Amniotic epithelial cell (primary cell): ENCODE measurements at regions not wholly inside any gene's neighbourhood (a gene's known extent, or its start where the extent isn't known, plus 50 kb on each side); places are given as distances from the start of the nearest gene placed in this dataset.
A peak's percentile ranks its signal among the peaks of the same experiment; 100 is the strongest.

Source experiments
- DNase-seq: peaks from one replicate; pipeline ENCODE4 v3.0.0-alpha.2; 2010; ENCODE audit warnings: low read depth

DNA sequence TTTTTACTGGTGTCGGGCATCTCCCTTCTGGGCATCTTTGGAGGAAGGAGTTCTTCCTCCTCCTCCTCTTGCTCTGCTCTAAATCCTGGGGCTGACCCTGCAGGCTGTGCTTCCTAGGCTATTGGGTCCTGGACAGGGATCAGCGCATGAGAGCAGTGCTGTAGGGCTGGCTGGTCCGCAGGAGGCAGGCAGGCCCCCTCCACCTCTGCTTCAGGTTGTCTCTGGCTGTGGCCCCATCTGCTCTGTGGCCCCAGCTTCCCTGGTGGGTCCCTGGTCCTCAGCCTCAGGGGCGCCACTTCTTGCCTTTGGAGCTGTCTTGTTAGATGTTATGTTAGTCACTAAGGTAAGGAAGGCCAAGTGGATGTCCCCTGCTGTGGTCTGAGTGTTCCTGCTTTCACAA lies 237.3 kb upstream of the PITRM1 start:
- DNase-seq: no peak

DNA sequence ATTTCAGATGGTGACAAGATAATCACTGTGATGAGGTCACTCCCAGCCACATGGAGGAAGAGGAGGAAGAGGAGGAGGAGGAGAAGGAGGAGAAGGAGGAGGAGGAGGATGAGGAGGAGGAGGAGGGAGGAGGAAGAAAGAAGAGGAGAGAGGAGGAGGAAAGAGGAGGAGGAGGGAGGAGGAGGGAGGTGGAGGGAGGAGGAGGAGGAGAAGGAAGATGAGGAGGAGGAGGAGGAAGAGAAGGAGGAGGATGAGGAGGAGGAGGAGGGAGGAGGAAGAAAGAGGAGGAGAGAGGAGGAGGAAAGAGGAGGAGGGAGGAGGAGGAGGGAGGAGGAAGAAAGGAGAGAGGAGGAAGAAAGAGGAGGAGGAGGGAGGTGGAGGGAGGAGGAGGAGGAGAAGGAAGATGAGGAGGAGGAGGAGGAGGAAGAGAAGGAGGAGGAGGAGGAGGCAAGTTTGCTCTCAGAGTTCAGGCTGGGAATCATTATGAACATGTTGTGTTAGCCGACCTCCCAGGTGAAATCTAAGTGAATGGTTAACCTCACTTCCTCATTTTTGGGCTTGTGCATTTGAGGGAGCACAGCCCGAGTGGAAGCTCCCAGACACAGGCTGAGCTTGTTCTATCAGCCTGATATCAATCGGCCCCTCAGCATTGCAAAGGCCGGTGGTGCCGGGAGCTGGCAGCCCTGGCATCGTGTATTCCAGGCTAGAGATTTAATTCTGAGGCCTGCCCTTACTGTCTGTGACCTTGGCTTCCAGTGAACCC lies 236.2 kb upstream of the PITRM1 start:
- DNase-seq: no peak

DNA sequence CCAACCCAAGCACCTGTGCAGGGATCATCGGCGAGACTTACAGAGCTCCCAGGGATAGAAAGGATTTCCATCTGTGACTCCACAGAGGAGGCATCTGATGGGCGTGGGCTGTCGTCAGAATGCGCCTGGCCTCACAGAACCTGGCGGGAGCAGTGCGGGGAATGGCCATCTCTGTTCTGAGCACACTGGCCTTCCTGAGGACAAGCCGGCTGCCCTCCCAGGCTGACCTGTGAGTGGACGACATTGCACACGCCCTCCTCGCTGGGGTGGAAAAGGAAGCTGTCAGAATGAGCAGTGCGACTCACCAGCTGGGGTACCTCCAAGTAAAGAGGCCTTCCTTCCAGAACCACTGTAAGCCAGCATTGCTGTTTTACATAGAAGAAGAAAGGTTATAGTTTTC lies 234.6 kb upstream of the PITRM1 start:
- DNase-seq: no peak

DNA sequence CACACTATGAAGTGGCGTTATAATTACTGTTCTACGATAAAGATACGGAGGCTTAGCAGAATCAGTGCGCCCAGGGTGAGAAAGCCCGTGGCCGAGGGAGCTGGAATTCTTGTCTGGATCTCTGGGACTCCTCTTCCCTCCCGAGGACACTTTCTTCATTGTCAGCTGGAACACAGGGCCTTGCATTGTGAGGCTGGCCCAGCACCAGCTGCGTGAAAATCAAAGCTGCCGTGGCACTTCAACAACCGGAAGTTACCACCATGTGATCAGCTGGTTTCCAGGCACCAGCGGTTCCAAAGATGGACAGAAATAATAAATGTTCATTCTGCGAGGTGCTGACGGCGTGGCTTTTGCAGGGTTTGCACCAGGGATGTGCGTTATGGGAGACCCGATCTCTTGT lies 234.0 kb upstream of the PITRM1 start:
- no peak for DNase-seq

DNA sequence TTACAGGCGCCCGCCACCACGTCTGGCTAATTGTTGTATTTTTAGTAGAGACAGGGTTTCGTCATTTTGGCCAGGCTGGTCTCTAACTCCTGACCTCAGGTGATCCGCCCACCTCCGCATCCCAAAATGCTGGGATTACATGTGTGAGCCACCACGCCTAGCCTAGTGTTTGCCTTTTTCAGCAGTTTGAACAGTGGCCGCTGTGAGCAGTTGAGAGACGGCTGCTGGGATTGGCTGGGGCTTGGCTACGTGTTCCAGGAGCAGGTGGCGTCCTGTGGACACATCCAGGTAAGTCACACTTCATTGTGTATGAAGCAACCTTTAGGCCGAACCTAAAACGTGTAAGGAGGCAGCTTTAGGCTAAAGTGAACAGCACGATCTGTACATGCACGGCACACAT lies 231.8 kb upstream of the PITRM1 start:
- DNase-seq: no peak

DNA sequence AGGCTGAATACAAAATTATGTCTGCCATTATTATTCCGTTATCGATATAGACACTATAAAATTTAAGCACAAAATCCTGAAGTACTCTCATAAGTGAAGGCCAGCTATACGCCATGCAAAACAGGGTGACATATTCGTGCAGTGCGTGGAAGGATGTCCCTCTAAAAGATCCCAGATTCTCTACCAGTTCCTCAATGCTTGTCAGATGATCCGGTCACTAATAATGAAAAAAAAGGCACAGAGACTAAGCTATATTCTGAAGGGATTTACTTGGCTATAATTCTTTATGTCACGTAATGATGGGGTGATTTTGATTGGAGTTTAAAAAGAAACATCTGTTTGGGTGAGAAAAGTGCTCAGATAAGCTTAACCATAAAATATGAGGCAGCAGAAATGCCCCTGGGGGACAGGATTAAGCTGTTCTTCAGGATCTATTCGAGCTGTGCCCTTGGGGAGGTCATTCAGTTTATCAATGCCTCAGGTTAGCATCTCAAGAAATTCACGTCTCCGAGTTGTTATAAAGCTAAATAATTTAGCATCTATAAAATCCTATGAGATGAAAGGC lies 229.7 kb upstream of the PITRM1 start:
- DNase-seq: no peak

DNA sequence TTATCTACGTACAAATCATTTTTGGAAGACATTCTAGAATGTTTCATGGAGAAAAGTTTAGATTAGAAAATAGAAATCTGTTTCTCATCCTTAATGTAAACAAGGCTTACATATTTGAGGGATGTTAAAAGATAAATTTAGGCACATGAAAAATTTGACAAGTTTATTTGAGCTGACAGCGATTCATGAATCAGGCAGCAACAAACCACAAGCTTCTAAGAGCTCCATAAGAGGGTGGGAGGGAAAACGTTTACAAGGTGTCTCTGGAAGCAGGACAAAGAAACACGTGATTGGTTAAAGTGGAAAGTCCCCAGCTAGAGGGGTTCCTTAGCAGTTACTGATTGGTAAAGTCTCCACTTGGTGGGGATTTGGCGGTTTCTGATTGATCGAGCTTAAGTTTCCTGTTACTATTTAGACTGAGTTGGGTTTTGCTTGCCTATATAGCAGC lies 228.9 kb upstream of the PITRM1 start:
- peak; percentile 76 for DNase-seq

DNA sequence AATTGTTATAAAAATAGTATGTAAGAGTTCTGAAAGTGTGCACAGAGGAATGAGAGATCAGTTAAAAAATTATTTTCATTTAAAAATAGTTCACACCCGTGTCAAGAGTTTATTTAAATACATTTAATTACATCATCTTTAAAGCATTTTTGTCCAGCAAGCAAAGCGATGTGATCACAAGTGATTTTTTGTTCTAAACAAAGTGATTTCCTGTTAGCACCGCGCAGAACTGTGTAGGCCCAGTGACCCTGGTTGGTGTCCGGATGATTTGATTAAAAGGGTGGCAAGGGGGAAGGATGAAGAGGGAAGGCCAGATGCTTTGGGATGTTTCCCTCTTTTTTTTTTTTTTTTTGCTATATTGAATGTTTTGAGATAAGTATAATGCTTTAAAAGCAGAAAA lies 227.8 kb upstream of the PITRM1 start:
- no peak for DNase-seq

DNA sequence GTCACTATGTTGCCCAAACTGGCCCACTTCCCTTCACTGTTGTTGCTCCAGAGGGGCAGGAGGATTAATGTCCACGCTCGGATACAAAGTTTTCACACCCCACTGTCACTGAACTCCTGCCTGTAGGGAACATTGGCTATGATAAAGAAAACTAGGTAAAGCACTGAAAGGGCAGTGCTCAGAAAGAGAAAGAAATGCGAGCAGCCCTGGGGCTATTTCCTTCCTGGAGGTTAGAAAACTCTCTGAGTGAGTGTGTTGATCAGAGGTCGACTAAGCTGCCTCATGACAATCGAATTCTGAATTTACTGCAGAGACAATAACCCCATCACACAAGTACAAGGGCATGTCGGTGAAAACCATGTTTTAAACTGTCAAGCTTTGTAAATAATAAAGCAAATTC lies 227.2 kb upstream of the PITRM1 start:
- DNase-seq: no peak

DNA sequence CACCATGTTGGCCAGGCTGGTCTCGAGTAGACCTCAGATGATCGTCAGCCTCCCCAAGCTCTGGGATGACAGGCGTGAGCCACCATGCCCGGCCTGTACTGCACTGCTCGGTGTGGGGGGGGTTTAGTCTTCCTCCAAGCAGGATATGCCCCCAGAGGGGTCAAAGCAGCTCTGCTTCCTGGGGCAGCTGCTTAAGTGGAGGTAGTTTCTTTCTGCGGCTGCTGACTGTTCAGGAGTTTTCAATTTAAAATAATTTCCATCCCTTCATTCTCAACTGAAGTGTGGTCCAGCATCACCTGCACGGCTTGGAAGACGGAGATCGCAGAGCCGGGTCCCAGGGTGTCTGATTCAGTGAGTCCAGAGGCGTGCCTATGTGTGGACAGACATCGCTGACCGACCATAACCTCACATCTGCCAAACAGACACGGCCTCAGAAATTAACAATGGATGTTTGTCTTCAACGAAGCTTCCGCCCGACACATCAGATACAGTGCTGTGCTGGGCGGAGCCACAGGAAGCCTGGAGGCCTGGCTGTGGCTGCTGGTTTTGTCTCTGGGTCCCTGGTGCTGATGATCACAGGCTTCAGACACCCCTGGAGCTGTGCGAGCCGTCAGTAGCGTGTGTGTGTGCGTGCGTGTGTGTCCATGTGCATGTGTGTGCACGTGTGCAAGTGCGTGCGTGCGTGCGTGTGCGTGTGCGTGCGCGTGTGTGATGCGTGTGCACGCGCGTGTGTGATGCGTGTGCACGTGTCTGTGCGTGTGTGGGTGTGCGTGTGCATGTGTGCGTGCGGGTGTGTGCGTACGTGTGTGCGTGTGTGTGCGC lies 226.5 kb upstream of the PITRM1 start:
- DNase-seq: no peak

DNA sequence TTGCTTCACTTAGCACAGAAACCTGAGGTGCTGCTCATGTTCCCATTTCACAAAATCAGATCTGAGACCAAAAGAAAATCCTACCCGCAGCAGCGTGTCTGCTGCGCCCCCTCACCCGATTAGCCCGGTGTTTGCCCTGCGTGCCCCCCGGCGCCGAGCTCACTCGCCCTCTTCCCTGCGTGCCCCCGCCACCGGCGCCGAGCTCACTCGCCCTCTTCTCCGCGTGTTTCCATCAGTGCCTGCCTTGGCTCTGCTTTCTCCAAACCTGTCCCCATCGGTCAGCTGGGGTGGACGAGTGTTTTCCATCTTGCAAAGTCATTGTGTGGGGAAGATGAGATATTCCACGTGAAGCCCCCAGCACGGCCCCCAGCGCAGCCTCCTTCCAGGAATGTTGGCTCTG lies 225.3 kb upstream of the PITRM1 start:
- no peak for DNase-seq

DNA sequence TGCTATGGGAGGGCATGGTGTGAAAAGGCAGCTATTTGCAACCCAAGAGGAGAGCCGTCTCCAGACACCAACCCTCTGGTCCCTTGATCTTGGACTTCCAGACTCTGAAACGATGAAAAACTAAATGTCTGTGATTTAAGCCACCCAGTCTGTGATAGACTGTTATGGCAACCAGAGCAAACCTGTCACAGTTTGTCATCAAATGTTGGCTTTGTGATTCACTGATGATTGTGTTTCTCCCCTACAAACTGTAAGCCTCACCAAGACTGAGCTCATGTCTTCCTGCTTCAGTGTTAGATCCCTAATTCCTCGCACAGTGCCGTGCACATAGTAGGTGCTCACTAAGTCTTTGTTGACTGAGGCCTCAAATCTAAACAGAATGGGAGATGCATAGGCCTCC lies 224.6 kb upstream of the PITRM1 start:
- no peak for DNase-seq

DNA sequence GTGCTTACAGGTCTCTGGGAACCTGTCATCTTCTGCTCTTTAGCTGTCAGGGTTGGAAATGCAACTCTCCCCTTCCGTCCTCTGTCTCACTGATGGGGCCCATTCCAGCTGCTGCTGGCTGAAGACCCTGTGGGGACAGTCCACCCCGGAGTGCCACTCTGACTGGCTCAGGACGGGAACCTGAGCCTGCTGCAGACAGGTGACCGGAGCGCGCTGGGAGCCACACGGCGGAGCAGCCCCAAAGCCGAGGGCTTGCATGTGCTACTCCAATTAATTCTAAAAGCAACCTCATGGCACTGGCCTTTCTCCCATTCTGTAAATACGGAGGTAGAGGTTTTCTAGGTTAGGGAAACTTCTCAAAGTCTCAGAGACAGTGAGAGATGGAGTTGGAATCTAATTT lies 223.5 kb upstream of the PITRM1 start:
- DNase-seq: no peak

DNA sequence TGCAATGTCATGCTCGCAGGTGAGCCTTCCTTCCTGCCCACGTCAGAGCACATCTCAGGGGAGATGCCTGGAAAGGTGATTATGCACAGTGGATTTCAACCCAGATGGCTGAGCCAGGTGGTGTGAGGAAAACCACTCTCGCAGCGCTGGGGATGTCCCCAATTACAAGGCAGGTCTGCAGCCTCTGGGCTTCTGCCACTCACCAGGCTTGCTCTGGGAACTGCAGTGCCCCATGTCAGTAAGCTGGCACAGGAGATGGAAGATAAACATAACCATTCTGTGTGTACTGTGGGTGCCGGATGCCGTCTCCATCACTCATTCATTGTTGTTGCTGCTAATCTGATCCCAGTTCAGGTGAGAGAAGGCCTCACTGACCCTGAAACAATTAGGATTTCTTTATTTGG lies 222.9 kb upstream of the PITRM1 start:
- no peak for DNase-seq

DNA sequence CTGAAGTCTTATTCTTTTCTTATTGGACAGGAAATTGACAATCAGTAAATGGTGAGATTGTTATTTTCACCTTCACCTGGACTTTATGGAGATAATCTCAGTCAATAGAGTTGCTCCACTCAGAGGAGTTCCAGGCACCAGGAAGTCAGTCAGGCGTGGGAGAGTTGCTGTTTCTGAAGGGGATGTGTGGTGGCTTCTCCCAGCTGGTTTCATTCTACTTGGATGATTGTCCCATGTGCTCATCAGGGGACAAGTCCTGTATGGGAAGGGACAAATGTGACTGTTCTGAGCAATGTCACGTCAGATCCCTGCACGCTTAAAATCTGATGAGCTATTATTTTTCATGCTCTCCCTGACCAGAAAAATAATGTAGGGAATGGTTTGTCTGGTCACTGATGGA lies 222.5 kb upstream of the PITRM1 start:
- DNase-seq: no peak

DNA sequence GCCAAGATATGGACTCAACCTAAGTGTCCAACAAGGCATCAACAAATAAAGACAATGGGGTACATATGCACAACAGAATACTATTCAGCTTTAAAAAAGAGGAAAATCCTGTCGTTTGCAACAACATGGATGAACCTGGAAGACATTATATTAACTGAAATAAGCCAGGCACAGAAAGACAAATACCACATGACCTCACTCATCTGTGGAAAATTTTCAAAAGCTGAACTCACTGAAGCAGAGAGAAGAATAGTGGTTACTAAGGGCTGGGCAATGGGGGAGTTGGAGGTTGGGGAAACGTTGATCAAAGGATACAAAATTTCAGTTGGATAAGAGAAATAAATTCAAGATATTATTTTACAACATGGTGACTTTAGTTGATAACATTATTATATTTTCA lies 221.4 kb upstream of the PITRM1 start:
- peak; percentile 15 for DNase-seq

DNA sequence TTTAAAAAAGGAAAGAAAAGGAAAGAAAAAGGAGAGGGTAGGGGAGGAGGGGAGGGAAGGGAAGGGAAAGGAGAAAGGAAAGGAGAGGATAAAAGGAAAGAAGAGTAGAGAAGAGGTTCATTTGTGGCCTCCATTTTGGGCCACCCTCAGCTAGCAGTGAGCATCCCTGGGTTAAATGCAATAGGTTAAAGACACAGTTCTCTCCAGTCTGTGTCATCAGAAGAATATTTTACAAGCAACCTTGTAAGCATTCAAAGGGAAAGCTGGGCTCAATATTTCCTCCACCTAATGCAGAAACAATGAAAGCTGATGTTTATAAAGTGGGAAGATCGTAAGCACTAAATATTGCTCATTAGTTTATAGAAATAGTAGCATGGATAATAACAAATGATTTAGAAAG lies 219.1 kb upstream of the PITRM1 start:
- no peak for DNase-seq

DNA sequence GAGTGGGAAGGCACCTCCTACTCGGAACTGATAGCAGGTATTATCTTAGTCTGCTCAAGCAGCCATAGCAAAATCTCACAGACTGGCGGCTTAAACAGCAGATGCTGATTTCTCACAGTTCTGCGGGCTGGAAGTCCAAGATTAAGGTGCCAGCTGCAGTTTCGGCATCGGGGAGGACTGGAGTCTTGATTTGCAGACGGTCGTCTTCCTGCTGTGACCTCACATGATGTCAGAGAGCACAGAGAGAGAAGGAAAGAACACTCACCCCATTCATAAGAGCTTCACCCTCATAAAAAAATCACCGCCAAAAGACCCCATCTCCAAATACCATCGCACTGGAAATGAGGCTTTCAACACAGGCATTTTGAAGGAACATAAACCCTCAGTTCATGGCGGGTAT lies 216.5 kb upstream of the PITRM1 start:
- peak; percentile 32 for DNase-seq

DNA sequence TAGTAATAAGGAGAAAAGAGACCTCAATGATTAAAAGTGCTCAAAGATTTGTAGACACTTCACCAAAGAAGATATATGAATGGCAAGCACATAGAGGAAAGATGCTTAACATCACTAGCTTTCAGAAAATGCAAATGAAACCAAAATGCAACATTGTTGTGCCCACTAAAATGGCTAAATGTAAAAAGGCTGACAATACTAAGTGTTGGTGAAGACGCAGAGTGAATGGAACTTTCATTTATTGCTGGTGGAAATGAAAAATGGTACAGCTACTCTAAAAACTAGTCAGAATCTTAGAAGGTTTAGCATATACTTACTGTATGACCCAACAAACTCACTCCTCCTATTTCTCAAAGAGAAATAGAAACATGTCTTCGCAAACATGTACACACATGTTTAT lies 212.9 kb upstream of the PITRM1 start:
- DNase-seq: no peak

DNA sequence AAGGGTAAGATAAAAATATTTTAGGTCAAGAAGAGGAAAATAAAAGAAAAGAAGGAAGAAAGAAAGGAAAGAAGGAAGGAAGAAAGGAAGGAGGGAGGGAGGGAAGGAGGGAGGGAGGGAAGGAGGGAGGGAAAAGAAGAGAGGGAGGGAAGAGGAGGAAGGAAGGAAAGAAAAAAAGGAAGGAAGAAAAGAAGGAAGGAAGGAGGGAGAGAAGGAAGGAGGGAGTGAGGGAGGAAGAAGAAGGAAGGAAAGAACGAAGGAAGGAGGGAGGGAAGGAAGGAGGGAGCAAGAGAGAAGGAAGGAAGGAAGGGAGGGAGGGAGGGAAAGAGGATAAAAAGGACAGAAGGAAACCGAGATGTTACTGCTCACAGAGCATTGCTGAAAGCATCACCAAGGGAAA lies 209.5 kb upstream of the PITRM1 start:
- no peak for DNase-seq

DNA sequence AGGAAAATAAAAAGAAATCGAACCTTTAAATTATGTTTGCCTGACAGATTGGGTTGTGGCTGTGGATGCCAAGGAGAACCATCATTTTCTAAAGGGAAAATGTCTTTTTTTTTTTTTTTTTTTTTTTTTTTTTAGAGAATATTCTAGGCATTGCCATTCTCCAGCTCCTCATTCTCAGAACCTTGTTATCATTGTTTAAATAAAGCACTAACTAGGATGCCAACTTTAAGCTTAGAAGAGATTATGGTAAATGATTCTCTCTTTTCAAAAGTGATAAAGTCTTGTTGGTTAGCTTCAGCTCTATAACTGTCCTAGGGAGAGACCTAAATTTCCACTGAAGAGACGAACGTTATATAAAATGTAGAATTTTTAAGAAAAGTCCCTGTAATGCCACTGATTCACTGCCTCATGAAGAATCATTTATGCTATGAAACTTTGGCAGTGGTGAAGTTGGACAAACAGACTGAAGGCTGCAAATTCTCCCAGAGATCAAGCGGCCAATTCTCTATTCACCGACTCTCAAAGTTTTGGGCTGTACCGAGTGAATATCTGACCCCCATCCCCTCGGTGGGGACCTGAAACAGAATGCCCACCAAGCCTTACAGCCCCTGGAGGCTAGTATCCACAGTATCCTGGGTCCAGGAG lies 207.9 kb upstream of the PITRM1 start:
- DNase-seq: no peak

DNA sequence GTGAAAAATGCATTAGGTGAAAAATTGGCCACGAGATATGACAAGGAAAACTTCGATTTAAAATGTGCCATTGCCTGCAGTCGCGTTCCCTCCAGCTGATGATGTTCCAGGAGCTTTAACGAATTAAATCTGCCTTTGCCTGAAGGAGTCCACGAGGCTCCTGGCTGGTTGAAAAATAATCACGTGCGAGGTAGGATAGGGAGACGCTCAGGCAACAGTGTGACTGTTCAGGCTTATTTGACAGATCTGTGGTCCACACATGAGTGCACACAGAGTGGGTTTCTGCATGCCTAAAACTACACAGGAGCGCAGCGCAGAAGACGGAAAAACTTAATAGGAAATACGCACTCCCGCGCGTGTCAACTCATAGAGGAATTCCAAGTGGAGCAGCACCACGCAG lies 204.0 kb upstream of the PITRM1 start:
- no peak for DNase-seq

DNA sequence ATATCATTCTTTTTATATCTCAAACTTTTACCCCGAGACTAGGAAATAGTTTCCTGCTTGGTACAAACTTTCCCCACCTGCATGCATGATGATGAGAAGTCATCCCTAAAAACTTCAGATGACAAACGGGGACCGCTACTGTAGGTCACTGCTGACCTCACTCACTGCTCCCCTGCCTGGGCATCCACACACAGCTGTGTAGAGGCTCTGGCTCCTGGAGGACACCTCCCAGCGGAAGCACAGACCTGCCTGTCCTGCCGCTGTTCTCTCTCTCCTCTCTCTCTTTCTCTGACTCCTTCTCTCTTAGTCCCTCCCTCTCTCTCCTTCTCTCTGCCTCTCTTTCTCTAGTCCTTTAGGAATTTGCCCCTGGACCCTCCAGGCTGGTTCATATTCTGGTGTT lies 202.9 kb upstream of the PITRM1 start:
- DNase-seq: no peak
